ENCODE measurements at regions not wholly inside any gene's neighbourhood (a gene's known extent, or its start where the extent isn't known, plus 50 kb on each side); places are given as distances from the start of the nearest gene placed in this dataset.
A peak's percentile ranks its signal among the peaks of the same experiment; 100 is the strongest.

DNA sequence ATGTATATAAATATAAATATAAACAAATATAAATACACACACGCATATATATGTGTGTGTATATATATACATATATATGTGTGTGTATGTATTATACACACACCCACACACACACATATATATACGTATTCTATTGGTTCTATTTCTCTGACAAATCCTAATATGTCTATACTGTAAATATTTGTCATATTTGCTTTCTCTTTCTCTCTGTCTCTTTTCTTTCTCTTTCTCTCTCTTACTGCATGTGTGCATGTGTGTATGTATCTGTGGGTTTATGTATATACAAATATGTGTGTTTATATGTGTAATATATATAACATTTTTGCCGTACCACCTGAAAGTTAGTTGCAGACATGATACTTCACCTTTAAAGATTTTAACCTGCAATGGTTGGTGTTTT is 174.2 kb upstream of the PLEKHG7 start:
- DNase-seq, result no peak

DNA sequence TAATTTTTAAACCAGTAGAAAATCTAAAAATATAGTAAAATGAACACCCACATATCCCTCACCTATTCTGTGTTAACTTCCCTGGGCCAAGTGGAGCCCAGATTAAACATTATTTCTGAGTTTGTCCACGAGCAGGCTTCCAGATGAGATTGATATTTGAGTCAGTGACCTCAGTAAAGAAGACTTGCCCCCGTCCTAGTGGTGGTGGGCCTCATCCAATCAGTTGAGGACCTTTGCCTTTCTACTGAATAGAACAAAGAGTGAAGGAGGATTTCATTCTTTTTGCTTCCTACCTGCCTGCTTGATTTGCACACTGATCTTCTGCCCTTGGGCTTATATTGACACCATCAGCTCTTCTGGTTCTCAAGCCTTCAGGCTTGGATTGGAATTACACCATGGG is 174.7 kb upstream of the PLEKHG7 start:
- DNase-seq, result no peak

DNA sequence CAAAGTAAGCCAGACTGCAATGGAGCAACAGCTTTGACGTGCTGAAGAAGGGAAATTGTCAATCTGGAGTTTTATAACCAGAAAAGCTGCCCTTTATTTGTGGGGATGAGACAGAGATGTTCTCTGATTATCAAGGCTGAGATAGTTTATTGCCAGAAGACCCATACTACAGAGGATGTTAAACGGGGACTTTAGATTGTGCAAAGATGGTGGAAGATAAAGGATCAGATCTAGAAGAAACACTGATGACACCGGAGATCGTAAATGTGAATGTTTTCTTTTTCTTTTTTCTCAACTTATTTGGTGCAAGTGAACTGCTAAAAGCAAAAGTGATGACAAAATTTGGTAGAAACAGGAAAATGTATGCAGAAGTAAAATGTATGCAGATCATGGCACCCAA is 178.3 kb upstream of the PLEKHG7 start:
- DNase-seq, result no peak

DNA sequence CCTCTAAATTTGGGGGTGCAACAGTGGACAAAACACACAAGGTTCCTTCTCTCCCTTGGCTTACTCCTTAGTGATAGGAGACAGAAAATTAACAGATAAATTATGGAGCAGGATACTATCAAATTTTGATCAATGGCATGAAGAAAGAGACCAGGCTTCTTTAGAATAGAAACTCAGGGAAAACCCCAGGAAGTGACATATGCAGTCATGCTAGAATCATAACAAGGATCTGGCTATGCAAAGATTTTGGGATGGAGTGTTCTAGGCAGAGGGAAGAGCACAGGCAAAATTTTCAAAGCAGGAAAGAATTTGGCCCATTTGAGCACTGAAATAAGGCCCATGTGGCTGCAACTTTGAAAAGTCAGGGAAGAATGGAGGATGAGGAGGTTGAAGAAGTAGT is 182.3 kb upstream of the PLEKHG7 start:
- DNase-seq, result no peak

DNA sequence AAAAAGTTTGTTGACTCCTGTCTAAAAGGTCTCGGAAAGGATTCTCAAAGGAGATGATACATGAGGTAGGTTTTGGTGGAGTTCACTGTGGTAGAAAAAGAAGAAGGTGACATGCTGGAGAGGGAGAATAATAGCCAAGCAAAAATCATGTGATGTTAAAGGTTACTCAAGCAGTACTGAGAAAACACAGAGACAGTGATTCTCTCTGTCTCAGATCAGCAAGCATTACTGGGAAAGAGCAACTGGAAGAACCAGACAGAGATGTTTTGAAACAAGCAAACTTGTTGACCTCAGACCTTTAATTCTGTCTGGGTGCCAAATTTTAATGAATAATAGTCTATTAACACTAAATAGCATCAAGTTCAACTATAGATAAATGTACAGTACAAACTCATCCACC is 183.5 kb upstream of the PLEKHG7 start:
- DNase-seq, result no peak

DNA sequence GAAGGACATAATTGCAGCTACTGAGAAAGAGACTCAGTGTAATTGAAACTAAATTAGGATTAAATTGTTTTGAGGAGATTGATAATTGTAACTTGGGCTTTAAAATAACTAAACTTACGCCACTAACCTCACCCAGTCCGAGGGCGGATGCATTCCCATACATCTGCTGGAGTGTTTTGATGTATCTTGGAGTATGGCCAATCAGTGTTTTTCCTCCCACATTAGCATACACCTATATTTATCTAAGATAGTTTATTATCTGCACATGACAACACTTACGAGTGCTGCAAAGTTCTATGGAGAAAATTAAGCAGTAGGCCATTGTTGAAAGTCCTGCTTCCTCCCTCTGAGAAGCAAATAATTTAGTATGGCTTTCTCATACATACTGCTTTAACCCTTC is 184.7 kb upstream of the PLEKHG7 start:
- no peak for DNase-seq

DNA sequence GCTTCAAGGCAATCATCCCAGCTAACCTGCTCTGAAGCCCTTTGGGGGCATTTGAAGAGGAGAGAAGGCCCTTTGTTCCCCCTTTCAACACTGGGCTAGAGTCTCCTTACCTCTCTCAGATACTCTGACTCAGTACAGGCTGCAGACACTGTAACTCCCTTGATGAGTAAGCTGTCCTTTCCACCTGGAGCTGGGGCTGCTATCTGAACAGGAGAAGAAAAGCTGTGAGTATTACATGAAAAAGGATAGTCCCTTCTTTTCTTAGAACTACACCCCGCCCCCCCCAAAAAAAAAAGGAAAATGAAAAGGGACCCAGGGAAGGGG is 186.6 kb upstream of the PLEKHG7 start:
- DNase-seq, result no peak

DNA sequence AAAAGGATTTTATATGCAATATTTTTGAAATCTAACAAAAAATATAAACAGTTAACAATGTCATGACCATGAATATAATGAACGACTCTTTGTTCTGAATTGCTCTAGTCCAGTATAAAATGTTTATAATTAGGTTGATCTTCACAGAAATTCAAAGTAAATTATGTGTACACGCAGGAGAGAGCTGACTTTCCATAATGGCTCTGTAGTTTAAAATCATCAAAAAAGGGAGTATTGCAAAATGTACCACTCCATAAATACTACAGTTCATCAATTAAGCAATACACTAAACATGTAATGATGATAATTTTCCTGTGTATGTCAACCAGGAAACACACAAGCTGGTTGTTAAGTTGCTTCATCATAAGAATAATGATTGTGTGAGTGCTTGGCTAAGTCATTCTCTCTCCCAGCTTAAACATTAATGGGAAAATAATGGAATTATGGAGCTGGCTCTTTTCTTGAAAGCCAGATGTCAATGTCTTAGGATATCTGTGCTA is 189.5 kb upstream of the PLEKHG7 start:
- DNase-seq, result no peak

DNA sequence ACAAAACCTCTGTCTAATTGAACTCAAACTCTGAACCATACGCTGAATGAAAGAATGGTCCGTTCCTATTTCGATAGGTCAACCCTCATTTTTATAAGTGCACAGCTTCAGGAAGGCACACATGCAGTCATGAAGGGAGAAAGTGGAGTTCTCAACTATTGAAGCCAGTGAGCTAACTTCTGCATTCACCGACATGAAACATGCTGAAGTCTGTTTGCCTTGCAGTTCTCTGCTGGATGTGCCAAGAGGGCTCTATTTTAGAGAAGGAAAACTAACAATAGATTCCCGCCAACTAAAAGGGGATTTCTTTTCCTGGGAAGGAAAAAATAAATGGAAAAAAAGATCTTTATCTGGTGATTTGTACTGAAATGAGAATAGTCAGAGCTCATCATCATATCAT is 191.0 kb upstream of the PLEKHG7 start:
- no peak for DNase-seq

DNA sequence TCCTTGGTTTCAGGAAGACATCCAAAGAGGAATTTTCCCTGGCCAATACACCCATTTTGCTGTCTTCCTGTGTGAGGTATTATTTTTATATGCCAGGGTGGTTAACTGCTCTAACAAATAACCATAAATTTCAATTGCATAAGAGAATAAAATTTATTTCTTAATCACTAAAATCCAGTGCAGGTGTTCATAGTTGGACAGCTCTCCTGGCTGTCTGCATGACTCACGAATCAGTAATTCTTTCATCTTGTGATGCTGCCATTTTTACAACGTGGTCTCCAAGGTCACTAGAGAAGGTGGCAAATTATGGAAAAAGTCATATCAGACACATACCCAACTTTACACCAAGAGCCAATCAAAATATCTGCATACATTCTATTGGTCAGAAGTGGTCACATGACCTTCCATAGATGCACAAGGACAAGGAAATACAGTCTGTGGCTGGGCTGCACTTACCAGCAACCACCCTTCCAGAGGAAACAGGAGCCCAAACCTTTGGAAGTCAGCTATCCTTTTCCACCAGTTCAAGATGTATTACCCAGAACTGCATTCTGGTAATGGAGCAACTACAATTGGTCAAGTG is 193.5 kb upstream of the PLEKHG7 start:
- no peak for DNase-seq

DNA sequence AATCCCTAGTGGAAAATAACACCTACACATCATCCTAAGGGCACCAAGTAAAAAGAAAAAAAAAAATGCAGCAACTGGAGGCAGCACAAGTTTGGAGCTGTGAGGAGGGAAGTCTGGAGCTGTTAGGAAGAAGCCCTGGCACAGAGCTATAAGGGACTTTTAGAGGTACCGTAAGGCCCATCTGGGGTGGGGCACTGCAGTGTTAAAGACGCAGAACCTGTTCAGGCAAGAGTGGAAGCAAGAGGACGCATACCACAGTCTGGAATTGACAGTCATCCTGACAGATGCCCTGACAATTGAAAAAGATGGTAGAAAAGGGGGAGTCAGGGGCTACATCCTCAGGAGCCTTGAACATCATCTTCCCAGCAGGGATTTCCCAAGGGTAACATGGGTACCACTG is 195.9 kb upstream of the PLEKHG7 start:
- no peak for DNase-seq

DNA sequence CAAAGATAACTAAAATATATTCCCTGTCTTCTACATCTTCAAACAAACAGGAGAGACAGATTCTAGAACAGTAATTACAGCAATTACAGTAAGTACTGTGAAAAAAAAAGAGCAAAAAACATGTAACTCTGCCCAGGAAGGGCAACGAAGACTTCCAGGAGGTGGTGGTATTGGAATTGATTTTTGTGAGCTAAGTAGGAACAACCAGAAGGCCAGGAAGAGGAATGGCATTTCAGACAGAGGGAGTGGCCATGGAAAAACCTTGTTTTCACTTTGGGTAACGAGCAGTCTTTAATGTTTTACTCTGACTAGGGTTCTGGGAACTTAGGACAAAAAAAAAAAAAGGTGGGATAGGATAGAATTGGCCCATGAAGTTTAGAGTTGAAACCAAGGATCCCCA is 196.3 kb upstream of the PLEKHG7 start:
- no peak for DNase-seq

DNA sequence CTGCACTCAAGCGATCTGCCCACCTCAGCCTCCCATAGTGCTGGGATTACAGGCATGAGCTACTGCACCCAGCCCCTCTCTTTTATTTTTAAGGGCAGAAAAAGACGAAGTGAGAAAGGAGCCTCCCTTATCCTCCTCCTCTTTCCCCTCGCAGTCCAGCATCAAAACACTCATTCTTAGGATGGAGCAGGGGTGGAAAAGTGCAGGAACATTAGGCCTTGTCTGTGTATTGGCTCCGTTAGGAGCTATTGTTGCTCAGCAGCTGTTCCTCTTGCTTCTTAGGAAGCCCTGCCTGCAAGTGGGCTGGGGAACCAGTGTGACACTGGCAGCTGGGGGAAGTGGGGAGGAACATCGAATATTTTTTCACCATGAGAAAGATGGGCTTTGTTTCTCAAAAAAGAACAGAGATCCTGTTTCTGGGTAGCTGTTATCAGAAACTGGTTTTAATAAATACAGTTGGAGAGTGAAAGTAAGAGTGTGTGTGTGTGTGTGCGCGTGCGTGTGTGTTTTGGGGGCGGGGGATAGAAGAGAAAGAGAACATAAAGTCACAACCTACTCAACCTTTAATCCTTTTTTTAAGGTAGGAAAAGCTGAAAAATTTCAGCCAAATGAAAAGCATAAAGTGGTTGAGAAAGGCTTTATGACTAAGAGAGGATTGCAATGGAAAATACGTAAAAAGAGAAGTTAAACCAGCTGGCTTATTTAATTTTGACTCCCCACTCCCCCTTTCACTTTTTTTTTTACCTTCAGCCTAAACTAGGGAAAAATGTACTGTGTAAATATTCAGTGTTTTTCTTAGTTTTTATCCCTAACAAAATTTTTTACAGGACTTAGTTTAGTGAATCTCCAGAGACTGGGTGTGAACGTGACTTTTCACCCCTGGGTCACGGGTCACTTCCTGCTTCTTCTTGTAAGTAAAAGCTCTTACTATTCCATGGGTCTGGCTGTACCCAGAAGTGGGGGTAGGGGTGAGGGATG is 197.2 kb upstream of the PLEKHG7 start:
- DNase-seq, result peak; percentile 72

DNA sequence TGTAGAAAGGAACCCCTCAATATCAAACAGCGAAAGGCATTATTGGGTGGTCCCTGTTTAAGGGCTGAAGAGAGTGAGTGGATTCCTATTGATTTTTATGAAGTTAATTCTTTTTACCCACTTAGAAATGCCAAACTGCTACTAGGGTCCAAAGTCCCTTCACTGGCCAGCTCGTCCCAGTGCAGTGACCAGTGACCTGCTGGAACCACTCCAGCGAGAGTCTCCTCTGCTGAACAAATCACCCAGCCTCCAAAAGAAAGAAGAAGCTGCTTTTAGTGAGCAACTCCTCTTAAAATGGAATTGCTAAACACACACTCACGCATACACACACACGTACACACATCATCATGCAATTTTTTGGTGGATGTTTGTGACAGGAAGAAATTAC is 198.2 kb upstream of the PLEKHG7 start:
- no peak for DNase-seq

DNA sequence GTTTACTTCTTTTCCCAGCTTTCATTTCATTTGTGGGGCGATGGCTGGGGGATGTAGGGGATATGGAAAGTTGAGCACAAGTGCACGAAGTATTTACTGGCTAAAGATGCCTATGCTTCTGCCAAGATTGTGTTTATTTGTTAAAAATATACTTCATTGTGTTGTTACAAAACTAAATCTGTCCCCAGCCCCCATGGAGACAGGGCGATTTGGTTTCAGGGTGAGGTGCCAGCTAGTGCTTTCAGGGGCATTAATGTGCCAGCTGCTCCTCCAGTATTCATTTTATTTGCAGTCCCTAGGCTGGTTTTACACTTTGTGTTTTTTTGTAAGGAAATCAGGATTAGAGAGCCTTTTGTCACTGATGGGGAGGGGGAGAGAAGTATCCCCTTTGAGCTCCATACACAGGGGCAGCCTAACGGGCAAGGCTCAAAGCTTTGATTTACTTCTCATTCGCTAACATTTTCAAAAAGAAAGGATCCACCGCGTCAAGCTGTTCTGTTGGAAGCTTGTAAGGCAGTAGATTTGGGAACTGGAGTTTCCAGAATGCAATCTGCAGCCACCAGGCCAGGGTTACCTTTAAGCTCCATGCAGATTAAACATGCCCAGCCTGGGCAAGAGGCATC is 198.7 kb upstream of the PLEKHG7 start:
- peak; percentile 56 for DNase-seq

DNA sequence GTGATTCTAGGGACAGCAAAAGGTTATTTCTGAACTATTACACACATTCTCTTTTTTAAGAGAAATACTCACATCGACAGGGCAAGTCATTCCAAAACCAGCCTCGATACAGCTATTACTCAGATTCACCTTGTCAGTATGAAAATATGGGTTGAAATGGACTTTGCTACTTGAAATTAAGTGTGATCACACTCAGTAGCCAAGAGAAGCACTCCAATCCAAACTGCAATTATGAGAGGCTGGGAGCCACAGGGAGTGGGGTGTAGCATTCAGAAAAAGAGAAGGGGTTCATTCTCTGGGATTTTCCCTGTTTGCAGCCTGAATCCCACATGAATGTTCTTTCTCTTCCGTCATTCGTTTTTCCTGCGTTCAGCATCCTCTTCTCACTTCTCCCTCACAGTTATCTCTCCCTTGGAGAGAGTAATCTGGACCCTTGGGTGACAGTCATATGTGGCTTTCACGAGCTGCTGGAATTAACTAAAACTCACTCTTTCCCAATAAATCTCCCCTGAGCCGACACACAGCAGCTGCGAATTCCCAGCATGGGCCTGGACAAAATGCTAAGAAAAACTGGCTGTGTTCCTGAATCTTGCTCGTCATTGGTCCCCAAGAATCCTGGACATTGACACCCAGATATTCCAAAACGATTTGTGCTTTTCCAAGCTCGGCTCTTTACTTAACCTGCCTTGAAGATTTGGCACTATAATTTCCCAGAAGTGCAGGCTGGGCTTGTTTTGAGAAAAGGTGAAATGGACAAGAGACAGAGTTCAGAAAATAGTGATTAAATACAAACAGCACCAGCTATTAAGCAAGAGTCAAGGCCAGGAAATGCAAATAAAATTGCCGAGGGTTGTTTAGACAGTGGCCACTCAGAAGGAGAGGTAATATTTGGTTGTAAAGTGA is 199.5 kb upstream of the PLEKHG7 start:
- peak; percentile 44 for DNase-seq

DNA sequence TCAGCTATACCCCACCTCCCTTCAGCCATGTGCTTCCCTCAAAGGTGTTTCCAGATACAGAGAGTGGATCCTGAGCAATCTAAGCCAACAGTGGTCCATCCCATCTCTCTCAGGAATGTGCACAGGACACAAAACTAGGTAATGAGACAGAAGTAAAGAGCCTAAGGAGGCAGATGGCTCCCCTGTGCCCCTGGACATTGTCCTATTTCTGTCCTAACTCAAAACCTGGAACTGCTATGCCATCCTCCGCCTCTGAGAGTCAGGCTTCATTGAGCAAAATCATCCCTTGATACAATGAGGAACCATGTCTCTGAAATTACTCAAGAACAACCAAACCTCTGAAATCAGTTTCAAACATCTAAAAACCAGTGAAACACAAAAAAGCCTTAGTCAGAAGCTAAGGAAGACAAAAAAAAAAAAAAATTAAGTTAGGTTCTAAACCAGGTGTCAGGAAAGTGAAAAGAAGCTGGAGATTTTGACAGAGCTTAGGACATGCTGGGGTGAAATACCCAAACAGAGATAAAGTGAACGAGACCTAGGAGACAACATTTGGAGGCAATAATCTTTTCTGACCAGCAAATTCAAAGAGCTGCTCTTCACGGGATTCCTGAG is 200.3 kb upstream of the PLEKHG7 start:
- no peak for DNase-seq

DNA sequence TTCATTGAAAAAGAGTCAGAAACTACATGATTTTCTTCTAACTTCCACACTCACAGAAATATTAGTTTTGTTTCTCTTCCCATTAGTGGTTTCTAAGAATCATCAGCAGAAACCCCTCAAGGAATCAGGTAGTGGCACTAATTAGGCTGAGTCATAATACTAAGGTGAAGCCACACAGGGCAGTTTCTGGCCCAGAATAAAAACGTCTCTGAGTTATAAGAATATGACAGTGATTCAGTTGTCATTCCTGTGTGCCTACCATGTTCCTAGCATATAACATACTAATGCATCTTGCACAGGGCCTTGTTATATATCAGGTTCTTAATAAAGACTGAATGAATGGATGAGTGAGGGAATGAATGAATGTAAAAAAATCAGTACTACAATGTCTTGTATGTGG is 206.0 kb upstream of the PLEKHG7 start:
- DNase-seq, result no peak

DNA sequence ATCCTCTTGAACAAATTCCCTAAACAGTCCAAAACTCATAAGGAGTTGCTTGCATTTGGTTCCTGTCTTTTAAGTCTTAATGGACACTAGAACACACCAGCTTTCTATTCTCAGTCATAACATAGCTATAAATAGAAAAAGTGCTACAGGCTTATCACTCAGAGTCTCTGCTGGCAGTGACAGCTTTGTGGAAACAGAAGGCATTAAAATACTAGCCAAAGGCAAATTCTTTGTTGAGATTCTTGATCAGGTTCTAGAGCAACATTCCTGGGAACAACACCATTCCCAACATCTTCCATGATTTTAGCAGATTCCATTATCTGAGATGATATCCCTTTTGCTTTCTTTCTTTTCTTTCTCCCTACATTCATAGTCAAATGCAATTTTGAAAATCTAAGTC is 207.7 kb upstream of the PLEKHG7 start:
- no peak for DNase-seq

DNA sequence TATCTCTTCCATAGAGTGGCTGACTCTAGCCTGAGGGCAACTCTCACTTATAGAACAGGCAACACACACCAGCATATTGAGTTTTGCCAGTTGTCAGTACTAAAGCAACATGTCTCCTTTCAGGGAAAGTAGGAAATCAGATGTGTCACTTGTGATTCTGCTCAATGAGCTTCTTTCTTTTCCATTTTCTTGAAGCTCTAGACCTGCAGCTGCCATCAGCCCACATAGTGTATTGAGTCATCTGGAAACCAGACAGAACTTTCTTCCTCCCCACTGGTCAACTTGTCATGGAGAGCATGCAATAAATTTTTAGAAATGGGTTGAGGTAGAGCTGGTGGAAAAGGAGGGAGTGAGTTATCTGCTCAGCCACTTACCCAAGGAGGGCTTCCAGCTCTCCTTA is 209.0 kb upstream of the PLEKHG7 start:
- no peak for DNase-seq

DNA sequence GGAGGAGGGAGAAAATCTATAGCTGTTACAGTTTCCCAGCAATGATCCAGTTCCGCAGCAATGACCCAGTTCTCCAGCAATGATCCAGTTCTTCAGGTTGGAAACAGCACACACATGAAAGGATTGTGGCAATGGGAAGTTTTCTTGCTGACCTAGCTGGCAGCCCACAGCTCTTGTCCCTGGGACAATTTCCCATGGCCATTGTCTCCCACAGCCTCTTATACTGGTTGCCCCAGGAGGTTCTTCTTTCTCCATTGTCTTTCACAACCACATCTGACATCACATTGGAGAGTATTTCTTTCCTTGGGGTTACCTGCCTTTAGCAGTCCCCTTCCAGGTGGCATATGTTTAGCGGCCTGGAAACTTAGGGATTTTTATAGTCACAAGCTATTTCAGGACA is 209.8 kb upstream of the PLEKHG7 start:
- no peak for DNase-seq

DNA sequence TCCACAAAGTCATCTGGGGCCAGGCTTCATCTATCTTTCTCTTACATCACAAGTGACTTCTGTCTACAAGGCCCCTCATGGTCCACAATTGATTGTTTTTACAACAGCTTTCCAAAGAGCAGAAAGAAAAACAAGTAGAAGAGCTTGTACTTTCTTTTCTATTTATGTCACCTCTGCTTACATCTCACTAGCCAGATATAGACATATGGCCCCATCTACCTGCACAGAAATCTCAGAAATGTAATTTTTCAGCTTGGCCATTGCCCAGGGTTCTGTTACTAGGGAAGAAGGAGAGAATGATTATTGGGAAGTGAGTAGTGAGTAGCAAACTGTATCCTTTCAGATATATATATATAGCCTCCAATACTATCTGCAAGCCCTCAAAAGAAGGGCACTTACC is 210.5 kb upstream of the PLEKHG7 start:
- DNase-seq, result no peak

DNA sequence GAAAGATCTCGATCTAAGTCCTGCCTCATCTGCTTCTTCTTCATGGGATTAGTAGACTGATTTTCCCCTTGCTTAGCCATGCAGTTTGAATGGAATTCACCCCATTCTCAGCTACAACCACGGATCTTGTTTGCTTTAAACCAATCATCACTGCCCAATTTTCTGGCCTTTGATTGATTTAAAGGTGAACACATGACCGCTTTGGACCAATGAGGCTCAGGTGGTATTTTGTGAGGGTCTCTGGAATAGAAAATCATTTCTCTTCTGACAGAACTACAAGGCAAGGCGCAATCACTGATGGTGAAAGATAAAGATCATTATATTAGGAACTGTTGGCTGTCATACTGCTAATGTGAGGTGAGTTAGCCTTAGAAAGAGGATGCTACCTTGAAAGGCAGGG is 213.0 kb upstream of the PLEKHG7 start:
- DNase-seq, result no peak

Measured in left hindlimb (tissue), 1 donor.